GM12878 (cell line): ENCODE measurements at regions not wholly inside any gene's neighbourhood (a gene's known extent, or its start where the extent isn't known, plus 50 kb on each side); places are given as distances from the start of the nearest gene placed in this dataset.

ENCODE experiments used
- ATAC-seq: fragments of 200-7000 bp; cut with Tn5 transposase; 3 replicates; pipeline ENCODE4 v1.9.1; 2020; ENCODE audit warnings: mild to moderate bottlenecking, moderate library complexity
- BruUV-seq: library from RNA; stranded (reverse); fragments of 400-500 nt; replicated peaks from 2 replicates; lab custom pipeline; 2021; lab: Mats Ljungman, UMichigan
- CTCF ChIA-PET: fragments of 300-600 bp; sonication (Branson Sonifier 250); formaldehyde crosslinking; extraction: SDS; loops from one replicate; lab custom pipeline; 2021; ENCODE audit warnings: inconsistent platforms; lab: Yijun Ruan, JAX
- POLR2A ChIA-PET: fragments of 350-600 bp; formaldehyde crosslinking; extraction: SDS; loops from one replicate; lab custom pipeline; 2021; ENCODE audit warnings: inconsistent platforms; lab: Charles Lee
- RAD21 ChIA-PET: fragments of 300-600 bp; sonication (Branson Sonifier 250); formaldehyde crosslinking; loops from one replicate; lab custom pipeline; 2023; ENCODE audit warnings: antibody characterized with exemption; ENCODE audit not compliant: unreplicated experiment; lab: Charles Lee
- SMC1A ChIA-PET: fragments of 300-600 bp; sonication (Branson Sonifier 250); formaldehyde crosslinking; loops from one replicate; lab custom pipeline; 2023; ENCODE audit not compliant: unreplicated experiment, uncharacterized antibody; lab: Charles Lee
- DNase-seq: peaks from one replicate; pipeline ENCODE4 v3.0.0-alpha.2; 2011; ENCODE audit warnings: low read depth, low spot score
- FAIRE-seq: peaks from 3 replicates; lab custom pipeline; 2011; peaks lifted over from hg19 to GRCh38; lab: Jason Lieb, UNC
- H2AFZ ChIP-seq: 2 replicates; pipeline ENCODE4 v1.6.0; 2011; ENCODE audit warnings: low read depth, low read length, control low read depth; ENCODE audit not compliant: control insufficient read depth
- H3K27ac ChIP-seq: 2 replicates; pipeline ENCODE4 v1.5.1; 2011; ENCODE audit warnings: control low read depth; ENCODE audit not compliant: control insufficient read depth, insufficient read depth
- H3K27me3 ChIP-seq, 2 experiments: replicated peaks in 1 of 2; 2 replicates each; pipeline versions ENCODE4 v1.6.0 to v1.6.1; 2011; ENCODE audit warnings: low read length in 1 of 2; ENCODE audit not compliant: control insufficient read depth in 2 of 2, insufficient read depth in 2 of 2
- H3K36me3 ChIP-seq, 2 experiments: 2 replicates each; pipeline ENCODE4 v1.5.1; 2011; ENCODE audit warnings: low read length in 1 of 2; ENCODE audit not compliant: control insufficient read depth in 2 of 2, insufficient read depth in 2 of 2
- H3K4me1 ChIP-seq: 2 replicates; pipeline ENCODE4 v1.6.1; 2011; ENCODE audit warnings: mild to moderate bottlenecking, low read length, moderate library complexity, mixed read lengths; ENCODE audit not compliant: control insufficient read depth, insufficient read depth
- H3K4me2 ChIP-seq: 2 replicates; pipeline ENCODE4 v1.6.0; 2011; ENCODE audit warnings: control low read depth; ENCODE audit not compliant: control insufficient read depth, insufficient read depth
- H3K4me3 ChIP-seq: fragments of 200-600 bp; sonication (generic); 2 replicates; pipeline ENCODE4 v1.5.1; 2016
- H3K79me2 ChIP-seq: 2 replicates; pipeline ENCODE4 v1.6.0; 2011; ENCODE audit warnings: low read length; ENCODE audit not compliant: control insufficient read depth, insufficient read depth
- H3K9ac ChIP-seq: 2 replicates; pipeline ENCODE4 v1.8.0; 2011; ENCODE audit warnings: low read length, control low read depth, mixed read lengths; ENCODE audit not compliant: control insufficient read depth, insufficient read depth
- H3K9me3 ChIP-seq: replicated peaks from 3 replicates; pipeline ENCODE4 v1.5.1; 2011; ENCODE audit warnings: mild to moderate bottlenecking, low read length; ENCODE audit not compliant: control insufficient read depth, insufficient read depth
- H4K20me1 ChIP-seq: 2 replicates; pipeline ENCODE4 v1.6.0; 2011; ENCODE audit not compliant: control insufficient read depth, insufficient read depth
- EED ChIP-seq: sonication (generic); IDR thresholded peaks from 2 replicates; pipeline ENCODE4 v1.6.1; 2016; ENCODE audit warnings: antibody characterized with exemption, low read depth
- ELK1 ChIP-seq: IDR thresholded peaks from 2 replicates; pipeline ENCODE4 v1.6.1; 2012; ENCODE audit warnings: low read depth, low read length, improper control_type of control experiment
- JUNB ChIP-seq: IDR thresholded peaks from 2 replicates; pipeline ENCODE4 v1.6.1; 2016; ENCODE audit warnings: antibody characterized with exemption, mild to moderate bottlenecking
- MEF2A ChIP-seq: IDR thresholded peaks from 2 replicates; pipeline ENCODE4 v1.6.1; 2011; ENCODE audit warnings: low read depth, mild to moderate bottlenecking, low read length, moderate library complexity; ENCODE audit not compliant: insufficient read depth
- NFIC ChIP-seq: IDR thresholded peaks from 2 replicates; pipeline ENCODE4 v1.6.1; 2012; ENCODE audit warnings: low read depth, mild to moderate bottlenecking, inconsistent platforms, low read length, moderate library complexity
- POLR2A ChIP-seq: IDR thresholded peaks from 2 replicates; pipeline ENCODE4 v1.6.1; 2011; ENCODE audit warnings: low read depth, mild to moderate bottlenecking, low read length
- RFX5 ChIP-seq: IDR thresholded peaks from 2 replicates; pipeline ENCODE4 v1.6.1; 2011; ENCODE audit warnings: low read depth, low read length, improper control_type of control experiment
- SIN3A ChIP-seq: IDR thresholded peaks from 2 replicates; pipeline ENCODE4 v1.6.1; 2012; ENCODE audit warnings: low read depth, low read length, improper control_type of control experiment
- SMAD5 ChIP-seq: IDR thresholded peaks from 2 replicates; pipeline ENCODE4 v1.6.1; 2016; ENCODE audit warnings: antibody characterized with exemption, low read depth
- SMARCA5 ChIP-seq: fragments of 450-650 bp; IDR thresholded peaks from 2 replicates; pipeline ENCODE4 v1.6.1; 2017; ENCODE audit warnings: mild to moderate bottlenecking
- SPI1 ChIP-seq: IDR thresholded peaks from 2 replicates; pipeline ENCODE4 v1.6.1; 2011; ENCODE audit warnings: low read depth, mild to moderate bottlenecking, low read length, moderate library complexity, borderline replicate concordance; ENCODE audit not compliant: insufficient read depth
- SRF ChIP-seq, 2 experiments: IDR thresholded peaks; 2 replicates each; pipeline ENCODE4 v1.6.1; 2011; ENCODE audit warnings: low read depth in 2 of 2, low read length in 2 of 2, mild to moderate bottlenecking in 1 of 2, moderate library complexity in 1 of 2
- STAT3 ChIP-seq: IDR thresholded peaks from 2 replicates; pipeline ENCODE4 v1.6.1; 2011; ENCODE audit warnings: low read depth, low read length, improper control_type of control experiment
- YY1 ChIP-seq: IDR thresholded peaks from 2 replicates; pipeline ENCODE4 v1.6.1; 2011; ENCODE audit warnings: low read depth, mild to moderate bottlenecking, low read length
- WGBS: methylation state at CpG from one replicate; pipeline ENCODE4 v1.1.6; 2016; ENCODE audit warnings: low lambda C conversion rate; ENCODE audit not compliant: insufficient replicate concordance, insufficient coverage; ENCODE audit errors: missing lambda C conversion rate; 5-methylcytosine and 5-hydroxymethylcytosine counted together
- in situ Hi-C: fragments of 300-500 bp; cut with MboI; formaldehyde crosslinking; loops from 9 replicates; pipeline ENCODE4 v1.14.3; 2018; ENCODE audit warnings: mixed read lengths
- intact Hi-C: fragments of 100-400 bp; cut with micrococcal nuclease; formaldehyde crosslinking; loops from one replicate; pipeline ENCODE4 v1.14.2; 2022; ENCODE audit not compliant: unreplicated experiment
- TF ChIP-seq, protein P1 (sequence below): fragments of 450-650 bp; formaldehyde crosslinking; IDR thresholded peaks from 2 replicates; pipeline ENCODE4 v1.4.0; 2022; ENCODE audit warnings: mild to moderate bottlenecking, moderate library complexity
- TF ChIP-seq, protein P2 (sequence below): IDR thresholded peaks from 2 replicates; pipeline ENCODE4 v1.6.1; 2011; ENCODE audit warnings: mild to moderate bottlenecking, low read depth, low read length, moderate library complexity; ENCODE audit not compliant: insufficient replicate concordance

DNA sequence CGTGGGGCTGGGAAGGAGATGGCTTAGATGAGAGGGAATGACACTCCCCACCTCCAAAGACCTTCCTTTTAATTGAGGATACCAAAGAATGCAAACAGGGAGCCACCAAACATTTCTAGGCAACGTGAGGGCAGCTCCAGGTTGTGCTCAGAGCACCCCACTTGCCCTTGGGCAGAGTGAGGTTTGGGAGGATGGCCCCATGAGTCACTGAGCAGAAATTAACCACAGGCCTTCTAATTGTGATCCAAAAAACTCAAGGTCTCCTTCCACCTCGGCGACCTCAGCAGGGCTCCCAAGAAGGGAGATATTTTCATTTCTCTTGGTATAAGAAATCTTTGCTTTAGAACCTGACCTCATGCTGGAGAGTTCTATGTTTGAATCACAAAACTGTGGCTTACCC is 305.0 kb upstream of the TPM1 start:
- no peak for ATAC-seq
- intact Hi-C loops (no loop called here), in situ Hi-C loops (no loop called here)
- H3K27me3 ChIP-seq, result peaks cover 0 to 2% of the 10 kb centered on the region in 2 experiments; a peak in 2 of 4 replicates
- no peaks in the 10 kb centered on the region for H3K9me3 ChIP-seq
- no peak overlapping the region for H3K9ac ChIP-seq
- H3K4me3 ChIP-seq, result no peak overlapping the region
- no peaks in the 10 kb centered on the region for H4K20me1 ChIP-seq
- FAIRE-seq, result no peak
- BruUV-seq, result no TSS peak
- ChIA-PET POLR2A (no interaction called here), RAD21 (no interaction called here), SMC1A (no interaction called here), CTCF (interaction anchor here (1.2 to 1.4 kb wide), 2 partner anchors 9 to 48 kb away, joined by 4 read pairs; no protein-coding TSS in a partner anchor)
- TF ChIP-seq SMAD5, result no peak
- TF ChIP-seq EED, result no peak
- no peak for TF ChIP-seq SMARCA5
- TF ChIP-seq ELK1, result no peak
- TF ChIP-seq MEF2A, result no peak
- TF ChIP-seq NFIC, result no peak
- TF ChIP-seq RFX5, result no peak
- TF ChIP-seq POLR2A, result no peak
- no peak for TF ChIP-seq SRF (IDR thresholded peaks at IDR 0.05; ENCODE audit: low read depth in 2 of 2, low read length in 2 of 2)
- TF ChIP-seq JUNB, result no peak
- TF ChIP-seq, protein P1, sequence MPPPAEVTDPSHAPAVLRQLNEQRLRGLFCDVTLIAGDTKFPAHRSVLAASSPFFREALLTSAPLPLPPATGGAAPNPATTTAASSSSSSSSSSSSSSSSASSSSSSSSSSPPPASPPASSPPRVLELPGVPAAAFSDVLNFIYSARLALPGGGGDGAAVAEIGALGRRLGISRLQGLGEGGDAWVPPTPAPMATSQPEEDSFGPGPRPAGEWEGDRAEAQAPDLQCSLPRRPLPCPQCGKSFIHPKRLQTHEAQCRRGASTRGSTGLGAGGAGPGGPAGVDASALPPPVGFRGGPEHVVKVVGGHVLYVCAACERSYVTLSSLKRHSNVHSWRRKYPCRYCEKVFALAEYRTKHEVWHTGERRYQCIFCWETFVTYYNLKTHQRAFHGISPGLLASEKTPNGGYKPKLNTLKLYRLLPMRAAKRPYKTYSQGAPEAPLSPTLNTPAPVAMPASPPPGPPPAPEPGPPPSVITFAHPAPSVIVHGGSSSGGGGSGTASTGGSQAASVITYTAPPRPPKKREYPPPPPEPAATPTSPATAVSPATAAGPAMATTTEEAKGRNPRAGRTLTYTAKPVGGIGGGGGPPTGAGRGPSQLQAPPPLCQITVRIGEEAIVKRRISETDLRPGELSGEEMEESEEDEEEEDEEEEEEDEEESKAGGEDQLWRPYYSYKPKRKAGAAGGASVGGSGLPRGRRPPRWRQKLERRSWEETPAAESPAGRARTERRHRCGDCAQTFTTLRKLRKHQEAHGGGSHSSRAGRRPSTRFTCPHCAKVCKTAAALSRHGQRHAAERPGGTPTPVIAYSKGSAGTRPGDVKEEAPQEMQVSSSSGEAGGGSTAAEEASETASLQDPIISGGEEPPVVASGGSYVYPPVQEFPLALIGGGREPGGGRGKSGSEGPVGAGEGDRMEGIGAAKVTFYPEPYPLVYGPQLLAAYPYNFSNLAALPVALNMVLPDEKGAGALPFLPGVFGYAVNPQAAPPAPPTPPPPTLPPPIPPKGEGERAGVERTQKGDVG, result no peak
- TF ChIP-seq SIN3A, result no peak
- TF ChIP-seq, protein P2, sequence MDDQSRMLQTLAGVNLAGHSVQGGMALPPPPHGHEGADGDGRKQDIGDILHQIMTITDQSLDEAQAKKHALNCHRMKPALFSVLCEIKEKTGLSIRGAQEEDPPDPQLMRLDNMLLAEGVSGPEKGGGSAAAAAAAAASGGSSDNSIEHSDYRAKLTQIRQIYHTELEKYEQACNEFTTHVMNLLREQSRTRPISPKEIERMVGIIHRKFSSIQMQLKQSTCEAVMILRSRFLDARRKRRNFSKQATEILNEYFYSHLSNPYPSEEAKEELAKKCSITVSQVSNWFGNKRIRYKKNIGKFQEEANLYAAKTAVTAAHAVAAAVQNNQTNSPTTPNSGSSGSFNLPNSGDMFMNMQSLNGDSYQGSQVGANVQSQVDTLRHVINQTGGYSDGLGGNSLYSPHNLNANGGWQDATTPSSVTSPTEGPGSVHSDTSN, result no peak
- TF ChIP-seq SPI1, result no peak
- TF ChIP-seq STAT3, result no peak
- no peak for TF ChIP-seq YY1
- no peak overlapping the region for H3K4me2 ChIP-seq
- no peak overlapping the region for H2AFZ ChIP-seq
- no peak overlapping the region for H3K27ac ChIP-seq
- no peaks in the 10 kb centered on the region for H3K4me1 ChIP-seq
- no peaks in the 10 kb centered on the region for H3K36me3 ChIP-seq
- WGBS, result 22% methylated on average over 4 of the region's 4 CpGs
- no peak for DNase-seq
- H3K79me2 ChIP-seq, result no peaks in the 10 kb centered on the region
